H1 (cell line): ENCODE measurements at regions not wholly inside any gene's neighbourhood (a gene's known extent, or its start where the extent isn't known, plus 50 kb on each side); places are given as distances from the start of the nearest gene placed in this dataset.

ENCODE experiments used
- ASH2L ChIP-seq: fragments of 200-600, 300-600 bp; sonication (generic); IDR thresholded peaks from one replicate; pipeline ENCODE4 v1.7.1; 2017; ENCODE audit warnings: low read length
- PHF8 ChIP-seq: fragments of 200-600 bp; sonication (generic); conservative IDR thresholded peaks from 2 replicates; pipeline ENCODE4 v1.7.1; 2012; ENCODE audit warnings: low read depth, mild to moderate bottlenecking, inconsistent platforms, low read length, moderate library complexity
- RXRA ChIP-seq: IDR thresholded peaks from 2 replicates; pipeline ENCODE4 v1.6.1; 2011; ENCODE audit warnings: low read depth, mild to moderate bottlenecking, low read length, moderate library complexity; ENCODE audit not compliant: insufficient read depth
- SP1 ChIP-seq: IDR thresholded peaks from 2 replicates; pipeline ENCODE4 v1.6.1; 2011; ENCODE audit warnings: low read depth, low read length
- TCF12 ChIP-seq: IDR thresholded peaks from 2 replicates; pipeline ENCODE4 v1.6.1; 2011; ENCODE audit warnings: low read depth, mild to moderate bottlenecking, low read length

- TF ChIP-seq TCF12: no peak
- TF ChIP-seq ASH2L: no peak
- TF ChIP-seq RXRA: no peak
- TF ChIP-seq SP1: no peak
- no peak for TF ChIP-seq PHF8
Measured at GRCh38 chr6:62737792-62738191, 451.8 kb upstream of the KHDRBS2 start (continued).
